ENCODE measurements at regions not wholly inside any gene's neighbourhood (a gene's known extent, or its start where the extent isn't known, plus 50 kb on each side); places are given as distances from the start of the nearest gene placed in this dataset.
A peak's percentile ranks its signal among the peaks of the same experiment; 100 is the strongest.

DNA sequence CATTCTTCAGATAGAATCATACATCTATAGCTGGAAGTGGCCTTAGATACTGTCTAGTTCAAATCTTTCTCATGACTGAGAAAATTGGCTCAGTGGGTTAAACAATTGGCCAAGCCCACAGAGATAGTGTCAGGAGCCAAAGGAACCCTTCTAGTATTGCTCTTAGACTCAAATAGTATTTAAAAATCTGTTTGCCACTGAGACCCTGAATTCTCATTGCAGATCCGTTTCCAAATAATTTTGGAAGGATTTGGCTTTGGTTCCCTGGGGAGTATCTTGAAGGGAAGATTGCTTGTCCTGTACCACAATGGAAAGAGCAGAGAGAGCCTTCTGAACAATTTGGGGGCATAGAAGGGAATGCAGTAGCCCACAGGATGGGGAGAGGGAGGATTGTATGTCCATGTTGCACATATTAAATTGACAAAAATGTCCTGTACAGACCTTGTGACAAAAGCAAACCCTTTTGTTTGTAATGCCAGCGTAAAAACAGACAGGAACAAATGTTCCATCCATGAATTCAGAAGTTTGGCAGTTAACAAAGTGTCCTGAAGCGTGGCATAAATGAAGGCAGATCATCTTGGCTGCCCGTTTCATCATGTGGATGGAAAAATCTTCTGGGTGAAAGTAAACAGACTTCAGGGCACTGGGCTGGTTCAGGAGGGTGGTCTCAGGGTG, 156.4 kb upstream of the RASGRP1 start:
- Mint-ChIP-seq H3K4me3 (no peak overlapping the region), H3K9me3 (peaks cover 0 to 2% (median 0%) of the 10 kb centered on the region in 7 donors), H3K36me3 (no peaks in the 10 kb centered on the region), H3K27ac (no peak overlapping the region), H3K4me1 (no peaks in the 10 kb centered on the region), H3K27me3 (peaks cover 0 to 9% (median 0%) of the 10 kb centered on the region in 3 donors)
- ATAC-seq (ENCODE audit: low read depth in 2 of 2) (no peak), DNase-seq (no peak)

DNA sequence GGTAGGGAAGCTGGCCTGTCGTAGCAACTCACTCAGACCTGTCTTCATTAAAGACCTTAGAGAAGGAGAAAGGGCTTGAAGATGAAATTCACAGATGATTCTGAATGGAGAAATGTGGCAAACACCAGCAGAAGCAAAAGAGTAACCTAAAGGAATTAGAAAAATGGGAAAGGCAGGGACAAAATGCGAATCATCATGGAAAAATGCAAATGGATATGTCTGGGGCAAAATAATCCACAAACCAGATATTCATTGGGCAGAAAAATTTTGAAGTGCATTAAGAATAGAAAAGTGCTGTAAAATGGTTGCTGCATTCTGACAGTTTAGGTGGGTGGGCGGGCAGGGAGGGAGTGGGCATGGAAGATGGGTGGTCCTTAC, 156.9 kb upstream of the RASGRP1 start:
- peaks cover 0 to 9% (median 2%) of the 10 kb centered on the region in 3 donors for H3K27me3 Mint-ChIP-seq
- H3K27ac Mint-ChIP-seq, result no peak overlapping the region
- DNase-seq, result no peak
- H3K9me3 Mint-ChIP-seq, result peaks cover 0 to 2% (median 0%) of the 10 kb centered on the region in 7 donors
- no peaks in the 10 kb centered on the region for H3K4me1 Mint-ChIP-seq
- ATAC-seq (ENCODE audit: low read depth in 2 of 2), result no peak
- no peak overlapping the region for H3K4me3 Mint-ChIP-seq
- H3K36me3 Mint-ChIP-seq, result no peaks in the 10 kb centered on the region

GRCh38 chr15:38722236-38722635, 157.6 kb upstream of the RASGRP1 start:
- no peak for ATAC-seq (ENCODE audit: low read depth in 2 of 2)
- no peaks in the 10 kb centered on the region for H3K4me1 Mint-ChIP-seq
- H3K9me3 Mint-ChIP-seq, result peaks cover 0 to under 1% (median 0%) of the 10 kb centered on the region in 7 donors
- H3K4me3 Mint-ChIP-seq, result no peak overlapping the region
- H3K27me3 Mint-ChIP-seq, result peaks cover 0 to 9% (median 8%) of the 10 kb centered on the region in 3 donors
- no peaks in the 10 kb centered on the region for H3K36me3 Mint-ChIP-seq
- no peak for DNase-seq
- H3K27ac Mint-ChIP-seq, result no peak overlapping the region

DNA sequence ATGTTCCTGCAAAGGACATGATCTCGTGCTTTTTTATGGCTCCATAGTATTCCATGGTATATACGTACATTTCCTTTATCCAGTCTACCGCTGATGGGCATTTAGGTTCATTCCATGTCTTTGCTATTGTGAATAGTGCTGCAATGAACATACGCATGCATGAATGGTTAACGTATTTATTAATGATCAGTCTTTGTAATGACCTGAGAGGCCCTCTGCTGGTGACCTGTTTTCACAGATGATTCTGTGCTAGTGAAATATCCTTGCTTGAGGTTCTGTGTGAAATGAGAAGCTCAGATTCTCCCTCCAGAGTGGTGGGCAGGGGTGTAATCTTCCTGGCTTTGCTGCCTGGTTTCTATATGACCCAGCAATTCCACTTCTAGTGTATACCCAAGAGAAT, 160.2 kb upstream of the RASGRP1 start:
- DNase-seq, result no peak
- H3K27me3 Mint-ChIP-seq, result peaks cover 3 to 25% (median 10%) of the 10 kb centered on the region in 3 donors
- H3K36me3 Mint-ChIP-seq, result no peaks in the 10 kb centered on the region
- no peak for ATAC-seq (ENCODE audit: low read depth in 2 of 2)
- H3K4me1 Mint-ChIP-seq, result no peaks in the 10 kb centered on the region
- no peaks in the 10 kb centered on the region for H3K9me3 Mint-ChIP-seq
- peak overlapping the region in 1 of 6 donors; percentile 65 for H3K27ac Mint-ChIP-seq
- H3K4me3 Mint-ChIP-seq, result no peak overlapping the region

GRCh38 chr15:38726187-38726586, 161.6 kb upstream of the RASGRP1 start:
- Mint-ChIP-seq H3K27ac (no peak overlapping the region), H3K4me3 (no peak overlapping the region)

DNA sequence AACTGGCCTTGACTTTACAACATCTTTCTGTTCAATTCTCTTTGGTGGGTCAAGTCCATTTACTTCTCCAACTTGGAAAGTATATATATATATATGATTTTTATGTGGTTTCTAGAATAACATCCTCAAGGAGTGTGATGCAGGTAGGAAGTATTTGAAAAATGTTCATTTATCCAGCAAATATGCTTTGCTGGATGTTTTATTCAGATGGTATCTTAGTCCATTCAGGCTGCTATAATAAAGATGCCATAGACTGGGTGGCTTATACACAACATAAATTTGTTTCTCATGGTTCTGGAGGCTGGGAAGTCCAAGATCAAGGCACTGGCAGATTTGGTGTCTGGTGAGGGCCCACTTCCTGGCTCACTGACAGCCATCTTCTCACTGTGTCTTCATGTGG, 168.7 kb upstream of the RASGRP1 start:
- Mint-ChIP-seq H3K36me3 (peaks cover 0 to 8% of the 10 kb centered on the region in 2 donors), H3K27me3 (peaks cover 11 to 47% (median 20%) of the 10 kb centered on the region in 3 donors), H3K4me1 (no peaks in the 10 kb centered on the region), H3K9me3 (peaks cover 0 to 15% (median 4%) of the 10 kb centered on the region in 7 donors), H3K27ac (no peak overlapping the region), H3K4me3 (no peak overlapping the region)
- DNase-seq (no peak), ATAC-seq (ENCODE audit: low read depth in 2 of 2) (no peak)

More at GRCh38 chr15:38726187-38726586, 161.6 kb upstream of the RASGRP1 start:
- Mint-ChIP-seq H3K4me1 (no peaks in the 10 kb centered on the region), H3K27me3 (peaks cover 3 to 36% (median 14%) of the 10 kb centered on the region in 3 donors), H3K36me3 (no peaks in the 10 kb centered on the region), H3K9me3 (no peaks in the 10 kb centered on the region)
- ATAC-seq (ENCODE audit: low read depth in 2 of 2) (no peak), DNase-seq (no peak)

DNA sequence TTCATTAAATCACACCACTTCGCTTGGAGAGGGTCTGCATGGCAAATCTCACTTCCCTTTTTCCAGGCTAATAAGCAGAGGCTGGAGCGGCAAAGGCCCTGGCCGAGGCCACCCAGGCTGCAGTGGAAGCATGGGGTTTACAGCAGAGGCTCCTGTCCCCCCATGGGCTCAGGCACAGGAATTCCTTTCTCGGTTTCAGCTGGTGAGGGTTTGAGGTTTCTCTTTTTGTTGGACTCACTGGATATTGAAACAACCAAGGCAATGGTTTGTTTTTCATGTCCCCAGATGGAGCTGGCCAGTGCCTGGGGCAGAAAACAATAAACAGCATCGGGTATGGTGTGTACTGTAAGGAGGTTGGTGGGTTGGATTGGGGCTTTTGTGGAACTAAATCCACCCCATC, 175.6 kb upstream of the RASGRP1 start:
- DNase-seq, result no peak
- Mint-ChIP-seq H3K4me3 (no peak overlapping the region), H3K27me3 (peaks cover 16 to 23% (median 16%) of the 10 kb centered on the region in 3 donors), H3K4me1 (peaks cover 0 to 6% (median 0%) of the 10 kb centered on the region in 3 donors), H3K36me3 (no peaks in the 10 kb centered on the region), H3K9me3 (peaks cover 0 to 3% (median 0%) of the 10 kb centered on the region in 7 donors), H3K27ac (no peak overlapping the region)
- ATAC-seq (ENCODE audit: low read depth in 2 of 2), result no peak

DNA sequence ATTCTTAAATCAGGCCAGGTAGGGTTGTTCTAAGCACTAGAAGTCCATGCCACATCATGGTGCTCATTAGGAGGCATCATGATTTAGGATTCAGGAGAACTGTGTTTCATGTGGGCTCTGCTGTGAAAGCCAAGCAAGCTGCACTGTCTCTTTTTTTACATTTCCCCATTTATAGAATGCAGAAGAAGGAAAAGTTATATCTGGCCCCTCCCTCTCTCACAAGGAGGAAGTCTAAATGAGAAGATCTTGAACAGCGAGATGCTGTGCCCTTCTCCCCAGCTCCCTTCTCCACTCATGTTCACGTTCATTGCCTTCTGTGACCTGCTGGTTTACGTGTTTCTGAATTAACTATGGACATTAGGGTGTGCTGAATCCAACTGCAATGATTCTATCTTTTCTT, 178.5 kb upstream of the RASGRP1 start:
- peaks cover 0 to 6% (median 0%) of the 10 kb centered on the region in 3 donors for H3K4me1 Mint-ChIP-seq
- H3K36me3 Mint-ChIP-seq, result no peaks in the 10 kb centered on the region
- H3K9me3 Mint-ChIP-seq, result peaks cover 0 to 3% (median 0%) of the 10 kb centered on the region in 7 donors
- H3K27me3 Mint-ChIP-seq, result peaks cover 7 to 34% (median 9%) of the 10 kb centered on the region in 3 donors
- no peak overlapping the region for H3K4me3 Mint-ChIP-seq
- H3K27ac Mint-ChIP-seq, result no peak overlapping the region
- ATAC-seq (ENCODE audit: low read depth in 2 of 2) (no peak), DNase-seq (no peak)

- H3K36me3 Mint-ChIP-seq, result no peaks in the 10 kb centered on the region
- H3K9me3 Mint-ChIP-seq, result peaks cover 0 to 3% (median 0%) of the 10 kb centered on the region in 7 donors
- peaks cover 0 to 6% (median 0%) of the 10 kb centered on the region in 3 donors for H3K4me1 Mint-ChIP-seq
- ATAC-seq (ENCODE audit: low read depth in 2 of 2) (no peak), DNase-seq (no peak)
- peaks cover 13 to 40% (median 15%) of the 10 kb centered on the region in 3 donors for H3K27me3 Mint-ChIP-seq
- no peak overlapping the region for H3K4me3 Mint-ChIP-seq
- no peak overlapping the region for H3K27ac Mint-ChIP-seq
Measured at GRCh38 chr15:38745126-38745525, 180.5 kb upstream of the RASGRP1 start.

- H3K27me3 Mint-ChIP-seq, result peaks cover 15 to 43% (median 17%) of the 10 kb centered on the region in 3 donors
- H3K36me3 Mint-ChIP-seq, result no peaks in the 10 kb centered on the region
- ATAC-seq (ENCODE audit: low read depth in 2 of 2) (no peak), DNase-seq (no peak)
- H3K4me3 Mint-ChIP-seq, result no peak overlapping the region
- peaks cover 0 to 3% (median 0%) of the 10 kb centered on the region in 7 donors for H3K9me3 Mint-ChIP-seq
- H3K4me1 Mint-ChIP-seq, result peaks cover 0 to 6% (median 0%) of the 10 kb centered on the region in 3 donors
- no peak overlapping the region for H3K27ac Mint-ChIP-seq
Measured at GRCh38 chr15:38745626-38746025, 181.0 kb upstream of the RASGRP1 start.

DNA sequence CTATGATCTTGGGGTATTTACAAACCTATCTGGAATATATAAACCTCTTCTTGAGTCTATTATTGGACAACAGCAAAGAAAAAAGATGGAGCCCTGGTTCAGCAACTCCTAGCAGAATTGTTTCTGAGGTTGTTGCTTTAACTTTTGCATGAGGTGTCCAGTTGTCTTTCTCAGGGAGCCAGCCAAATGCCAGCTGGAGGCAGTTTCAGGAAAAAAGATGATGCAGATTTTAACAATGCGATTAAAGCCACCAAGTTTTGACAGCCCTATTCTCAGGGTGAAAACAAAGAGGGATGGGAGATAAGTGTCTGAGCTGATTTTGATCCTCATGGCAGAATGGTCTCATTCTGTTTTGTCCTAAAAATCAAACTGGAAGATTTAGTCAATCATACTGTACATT, 181.6 kb upstream of the RASGRP1 start:
- Mint-ChIP-seq H3K36me3 (no peaks in the 10 kb centered on the region), H3K4me3 (no peak overlapping the region)
- DNase-seq, result no peak

DNA sequence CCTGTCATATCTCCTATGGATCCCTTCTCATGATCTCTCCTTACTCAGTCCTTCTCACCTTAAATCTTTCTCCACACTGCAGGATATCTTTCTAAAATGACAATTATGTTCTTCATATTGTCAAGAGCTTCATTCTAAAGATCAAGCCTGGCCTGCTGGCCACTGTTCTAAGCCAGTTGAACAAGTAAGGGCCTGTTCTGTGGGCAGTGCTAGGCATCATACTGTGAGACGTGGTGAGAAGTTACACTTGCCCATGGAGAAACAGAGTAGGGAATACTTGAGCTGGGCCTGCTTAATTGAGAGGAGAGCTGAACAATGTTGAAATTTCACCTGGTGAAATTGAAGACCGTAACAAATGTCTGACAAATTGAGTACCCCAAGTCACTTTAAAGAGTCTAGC, 184.1 kb upstream of the RASGRP1 start:
- no peak overlapping the region for H3K4me3 Mint-ChIP-seq
- H3K27me3 Mint-ChIP-seq, result peaks cover 22 to 57% (median 30%) of the 10 kb centered on the region in 3 donors
- H3K9me3 Mint-ChIP-seq, result peaks cover 0 to 3% (median 0%) of the 10 kb centered on the region in 7 donors
- no peaks in the 10 kb centered on the region for H3K4me1 Mint-ChIP-seq
- no peak overlapping the region for H3K27ac Mint-ChIP-seq
- DNase-seq (no peak), ATAC-seq (ENCODE audit: low read depth in 2 of 2) (no peak)
- H3K36me3 Mint-ChIP-seq, result no peaks in the 10 kb centered on the region

More for the DNA sequence above, 181.6 kb upstream of the RASGRP1 start:
- no peak for ATAC-seq (ENCODE audit: low read depth in 2 of 2)
- H3K27ac Mint-ChIP-seq, result no peak overlapping the region
- peaks cover 20 to 48% (median 22%) of the 10 kb centered on the region in 3 donors for H3K27me3 Mint-ChIP-seq
- peaks cover 0 to 3% (median 0%) of the 10 kb centered on the region in 7 donors for H3K9me3 Mint-ChIP-seq
- H3K4me1 Mint-ChIP-seq, result peaks cover 0 to 6% (median 0%) of the 10 kb centered on the region in 3 donors

- Mint-ChIP-seq H3K27ac (no peak overlapping the region), H3K4me3 (no peak overlapping the region)
- no peak for ATAC-seq (ENCODE audit: low read depth in 2 of 2)
Measured at GRCh38 chr15:38750786-38751185, 186.2 kb upstream of the RASGRP1 start.

GRCh38 chr15:38755718-38756117, 191.1 kb upstream of the RASGRP1 start:
- no peaks in the 10 kb centered on the region for H3K4me1 Mint-ChIP-seq
- H3K27me3 Mint-ChIP-seq, result peaks cover 33 to 60% (median 59%) of the 10 kb centered on the region in 3 donors
- DNase-seq, result no peak
- ATAC-seq (ENCODE audit: low read depth in 2 of 2), result no peak
- H3K36me3 Mint-ChIP-seq, result no peaks in the 10 kb centered on the region
- no peaks in the 10 kb centered on the region for H3K9me3 Mint-ChIP-seq
- peak overlapping the region in 1 of 6 donors; percentile 34 for H3K27ac Mint-ChIP-seq
- no peak overlapping the region for H3K4me3 Mint-ChIP-seq

More at GRCh38 chr15:38750786-38751185, 186.2 kb upstream of the RASGRP1 start:
- no peaks in the 10 kb centered on the region for H3K4me1 Mint-ChIP-seq
- H3K36me3 Mint-ChIP-seq, result no peaks in the 10 kb centered on the region
- no peak for DNase-seq
- no peaks in the 10 kb centered on the region for H3K9me3 Mint-ChIP-seq
- peaks cover 38 to 69% (median 49%) of the 10 kb centered on the region in 3 donors for H3K27me3 Mint-ChIP-seq

All from naive B cell (primary cell).